ENCODE measurements at regions not wholly inside any gene's neighbourhood (a gene's known extent, or its start where the extent isn't known, plus 50 kb on each side); places are given as distances from the start of the nearest gene placed in this dataset.
A peak's percentile ranks its signal among the peaks of the same experiment; 100 is the strongest.

DNA sequence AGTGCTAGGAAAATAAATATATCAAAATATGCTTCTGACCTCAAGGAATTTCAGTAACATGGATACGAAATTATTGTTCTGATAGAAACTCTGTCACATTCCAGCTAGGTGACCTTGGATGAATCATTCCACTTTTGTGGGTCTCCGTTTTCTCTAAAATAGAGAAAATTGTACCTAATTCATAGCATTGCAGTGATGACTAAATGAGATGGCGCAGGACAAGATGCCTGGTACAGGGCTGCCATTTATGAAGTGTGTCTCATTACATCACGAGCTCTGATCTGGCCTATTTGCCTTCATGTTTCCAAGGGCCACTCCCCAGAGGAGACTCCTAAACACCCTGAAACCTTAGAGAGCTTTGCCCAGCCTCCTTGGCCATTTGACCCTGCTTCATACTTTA, 480.0 kb upstream of the USP24 start:
- no peak for DNase-seq

DNA sequence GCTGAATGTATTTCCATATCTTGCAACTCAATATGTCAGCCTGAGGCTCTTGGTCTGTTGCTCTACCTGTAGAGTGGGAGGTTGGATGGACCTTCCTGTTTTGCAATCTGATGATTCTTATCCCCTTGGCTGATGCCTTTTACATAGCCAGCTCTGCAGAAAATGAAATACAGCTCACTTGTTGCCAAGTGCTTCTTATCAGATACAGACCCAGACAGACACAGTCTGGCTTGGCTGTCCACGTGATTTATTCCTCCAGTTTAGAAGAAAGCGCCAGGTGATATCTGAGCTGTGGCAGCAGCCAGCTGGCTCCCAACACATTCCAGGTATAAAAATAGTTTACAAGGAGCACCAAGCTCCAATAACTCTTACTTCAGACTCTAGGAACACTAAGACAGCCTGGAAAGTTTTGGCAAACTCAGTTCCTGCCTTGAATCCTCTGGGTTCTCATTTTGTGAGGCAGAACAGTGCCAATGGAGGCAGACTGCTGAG, 479.2 kb upstream of the USP24 start:
- peak; percentile 96 for DNase-seq

DNA sequence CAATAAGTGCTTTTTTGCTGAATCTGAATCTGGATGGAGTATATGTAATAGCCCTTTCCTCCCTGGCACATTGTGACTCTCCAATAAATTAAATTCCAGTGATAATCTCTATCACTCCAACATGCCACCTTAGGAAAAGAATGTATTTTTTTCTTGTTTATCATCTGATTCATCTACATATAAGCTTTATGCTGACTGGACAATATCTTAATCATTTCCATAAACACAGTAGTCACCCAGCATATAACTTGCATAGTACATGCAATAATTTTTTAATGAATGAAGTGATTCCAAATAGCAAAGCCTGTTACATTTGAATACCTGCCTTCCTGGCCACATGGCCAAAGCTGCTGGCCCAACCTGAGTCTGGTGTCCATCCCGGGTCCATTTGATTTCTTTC, 477.6 kb upstream of the USP24 start:
- no peak for DNase-seq

DNA sequence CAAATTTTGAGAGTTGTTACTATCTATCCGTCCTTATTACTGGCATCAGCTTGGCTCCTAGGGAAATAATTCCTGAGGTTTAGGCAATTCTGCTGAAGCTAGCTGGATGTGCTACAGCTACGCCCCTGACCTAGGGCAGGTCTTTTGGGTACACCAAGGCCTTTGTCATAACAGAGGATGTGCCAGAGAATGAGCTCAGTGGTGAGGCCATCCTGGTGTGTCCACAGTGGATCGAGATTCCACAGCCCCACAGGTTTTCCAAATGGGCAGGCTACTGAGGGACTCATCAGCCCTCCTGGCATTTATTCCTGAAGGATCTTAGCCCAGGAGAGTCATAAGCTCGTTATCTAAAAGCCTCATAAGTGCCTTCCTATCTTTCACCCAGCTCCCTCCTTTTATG, 475.2 kb upstream of the USP24 start:
- no peak for DNase-seq

DNA sequence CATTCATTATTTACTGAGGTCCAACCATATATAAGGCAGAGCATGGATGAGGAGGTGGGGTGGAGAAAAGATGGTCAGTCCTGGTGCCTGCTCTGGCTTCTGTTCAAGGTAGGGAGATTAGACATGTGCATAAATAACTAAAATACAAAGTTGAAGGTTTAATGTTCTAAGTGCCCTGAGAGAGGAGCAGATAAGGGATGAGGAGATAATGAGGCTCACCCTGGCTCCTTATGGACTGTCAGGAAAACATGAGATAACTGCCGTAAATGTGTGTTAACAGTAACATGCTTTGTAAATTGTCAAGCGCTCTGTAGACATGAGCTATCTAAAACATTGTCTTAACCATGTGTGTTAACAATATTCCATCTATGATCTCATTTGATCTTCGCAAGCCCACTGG, 474.6 kb upstream of the USP24 start:
- DNase-seq = no peak

DNA sequence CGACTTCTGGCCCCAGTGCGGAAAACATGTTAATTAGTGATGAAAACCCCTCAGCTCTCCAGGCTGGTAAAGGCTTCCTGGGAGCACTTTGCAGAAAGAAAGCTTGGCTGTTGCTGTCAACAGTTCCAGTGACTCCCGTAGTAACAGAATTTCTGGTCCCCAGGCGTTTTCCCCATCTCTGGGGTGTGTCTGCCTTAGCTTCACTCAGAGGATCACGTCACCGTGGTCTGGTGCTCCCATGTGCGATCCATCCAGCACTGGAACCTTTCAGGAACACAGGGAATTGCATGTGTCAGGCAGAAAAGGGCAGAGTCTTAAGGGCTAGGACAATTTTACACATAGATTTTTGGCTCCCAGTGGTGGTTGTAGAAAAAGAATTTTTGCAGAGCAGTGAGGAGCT, 470.4 kb upstream of the USP24 start:
- DNase-seq = no peak

DNA sequence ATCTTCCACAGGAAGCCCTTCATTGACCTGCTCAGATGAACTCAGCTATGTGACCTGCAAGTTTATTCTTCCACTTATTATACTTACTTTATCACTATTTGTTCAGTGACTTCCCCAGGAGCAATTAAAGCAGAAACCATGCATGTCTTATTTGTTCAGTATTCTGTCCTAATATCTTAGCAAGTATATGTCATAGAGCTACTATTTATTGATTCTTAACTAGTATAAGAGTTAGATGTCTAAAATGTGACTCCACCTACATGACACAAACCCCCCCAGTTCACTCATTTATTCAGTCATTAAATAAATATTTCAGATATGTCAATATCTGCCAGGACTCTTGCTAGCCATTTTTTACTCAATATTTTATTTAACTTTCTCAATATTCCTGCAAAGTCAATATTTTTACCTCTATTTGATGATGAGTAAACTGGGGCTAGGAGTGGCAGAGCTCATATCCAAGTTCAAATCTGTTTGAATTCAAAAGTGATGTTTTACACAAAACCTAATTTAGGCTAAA, 469.0 kb upstream of the USP24 start:
- DNase-seq = no peak

DNA sequence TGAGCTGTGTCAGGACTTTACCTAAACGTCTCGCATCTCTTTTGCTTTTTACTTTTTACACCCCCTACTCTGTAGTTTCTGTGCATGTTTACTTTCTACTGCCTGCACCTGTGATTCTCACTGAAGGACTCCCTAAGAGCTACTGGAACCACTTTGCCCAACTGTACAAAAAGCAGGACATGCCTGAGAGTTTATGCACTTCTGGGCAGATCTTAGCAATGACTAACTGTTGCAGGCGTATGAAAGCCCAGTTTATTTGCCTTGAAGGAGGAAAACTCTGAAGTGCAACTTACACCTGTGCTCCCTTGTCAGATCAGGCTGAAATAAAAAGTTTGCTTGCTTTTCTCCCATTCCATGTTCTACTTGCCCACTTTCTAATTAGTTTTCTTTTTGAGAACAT, 467.0 kb upstream of the USP24 start:
- DNase-seq = no peak

DNA sequence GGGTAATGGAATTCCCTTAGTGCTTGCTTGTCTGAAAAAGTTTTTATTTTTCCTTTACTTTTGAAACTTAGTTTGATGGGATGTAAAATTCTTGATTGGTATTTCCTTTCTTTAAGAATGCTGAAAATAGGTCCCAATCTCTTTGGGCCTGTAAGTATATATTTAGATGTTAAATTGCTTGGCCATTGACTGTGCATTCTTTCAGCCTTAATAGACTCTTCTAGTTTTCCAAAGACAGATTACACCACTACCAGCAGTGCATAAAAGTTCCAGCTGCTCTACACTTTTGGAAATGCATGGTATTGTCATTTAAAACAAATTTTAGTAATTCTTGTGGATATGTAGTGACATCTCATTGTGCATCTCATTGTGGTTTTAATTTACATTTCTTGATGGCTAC, 464.8 kb upstream of the USP24 start:
- DNase-seq = no peak

DNA sequence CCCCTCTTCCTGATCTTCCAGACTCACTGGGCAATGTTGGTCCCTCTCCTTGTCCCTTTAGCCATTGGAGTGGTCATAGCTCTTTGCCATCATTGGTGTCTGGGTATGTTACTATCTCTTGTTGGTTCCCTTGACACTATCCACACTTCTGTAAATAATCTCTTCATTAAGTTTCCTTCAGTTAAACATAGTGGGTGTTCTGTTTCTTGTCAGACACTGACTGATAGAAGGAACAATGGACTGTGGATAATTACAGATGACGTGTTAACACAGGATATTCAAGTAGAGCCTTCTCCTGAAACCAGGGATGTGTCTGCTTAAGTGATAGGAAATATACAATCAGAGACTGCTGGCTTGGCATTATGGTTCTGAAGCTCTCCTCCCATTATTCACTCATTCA, 458.3 kb upstream of the USP24 start:
- no peak for DNase-seq

DNA sequence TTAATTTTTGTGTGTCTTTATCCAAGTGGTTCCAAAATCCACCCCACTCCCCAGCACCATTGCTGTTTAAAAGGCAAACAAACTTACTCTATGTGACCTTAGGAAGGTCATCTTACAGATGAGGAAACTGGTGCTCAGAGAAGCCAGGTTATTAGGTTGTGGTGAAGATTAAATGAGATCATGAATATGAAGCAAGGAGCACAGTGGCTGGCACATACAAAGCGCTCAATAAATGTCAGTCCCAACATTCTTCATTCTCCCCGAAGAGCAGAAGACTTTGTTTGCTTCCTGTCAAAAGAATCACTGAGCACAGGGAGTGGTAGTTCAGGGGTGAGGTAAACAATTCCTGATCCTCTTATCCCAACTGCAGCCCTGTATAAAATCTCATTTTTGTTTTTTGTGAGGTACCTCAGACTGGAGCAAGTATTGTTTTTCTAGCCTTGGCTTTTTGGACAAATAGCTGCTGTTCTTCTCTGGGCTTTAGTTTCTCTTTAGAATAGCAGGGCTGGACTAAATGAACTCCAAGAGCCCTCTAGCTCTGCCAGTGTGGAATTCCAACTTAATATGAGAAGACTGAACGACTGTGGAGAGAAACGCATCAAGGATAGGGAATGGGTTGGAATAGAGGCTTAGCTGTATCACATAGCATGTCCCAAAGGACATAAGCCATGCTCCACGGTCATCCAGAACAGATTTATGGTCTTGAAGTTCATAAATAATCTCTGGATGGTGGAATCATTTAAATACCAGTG, 455.3 kb upstream of the USP24 start:
- no peak for DNase-seq

DNA sequence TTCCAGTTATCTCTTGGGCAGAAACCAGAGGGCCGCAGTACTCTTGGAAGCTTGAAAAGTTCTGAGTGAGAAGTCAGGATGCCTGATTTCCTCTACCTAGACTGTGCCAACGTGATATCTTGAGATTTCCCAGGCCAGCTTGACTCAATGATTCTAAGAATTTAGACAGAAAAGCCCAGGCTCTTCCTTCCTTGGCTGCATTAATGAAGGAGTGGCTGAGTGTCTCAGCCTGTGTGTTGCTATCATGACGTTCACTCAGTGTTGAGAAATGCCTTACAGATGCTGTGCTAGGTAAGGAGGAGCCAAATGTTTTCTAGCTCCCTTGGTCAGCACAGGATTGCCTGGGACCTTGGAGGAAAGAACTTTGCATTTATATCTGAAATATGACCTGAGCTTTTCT, 454.1 kb upstream of the USP24 start:
- DNase-seq = peak; percentile 56

DNA sequence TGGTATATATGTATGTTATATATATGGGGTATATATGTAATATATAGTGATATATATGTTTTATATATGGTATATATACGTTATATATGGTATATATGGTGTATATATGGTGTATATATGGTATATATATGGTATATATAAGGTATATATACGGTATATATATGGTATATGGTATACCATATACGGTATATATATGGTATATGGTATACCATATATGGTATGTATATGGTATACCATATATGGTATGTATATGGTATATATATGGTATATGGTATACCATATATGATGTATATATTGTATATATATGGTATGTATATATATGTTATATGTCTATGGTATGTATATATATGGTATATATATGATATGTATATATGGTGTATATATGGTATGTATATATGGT, 447.7 kb upstream of the USP24 start:
- no peak for DNase-seq

DNA sequence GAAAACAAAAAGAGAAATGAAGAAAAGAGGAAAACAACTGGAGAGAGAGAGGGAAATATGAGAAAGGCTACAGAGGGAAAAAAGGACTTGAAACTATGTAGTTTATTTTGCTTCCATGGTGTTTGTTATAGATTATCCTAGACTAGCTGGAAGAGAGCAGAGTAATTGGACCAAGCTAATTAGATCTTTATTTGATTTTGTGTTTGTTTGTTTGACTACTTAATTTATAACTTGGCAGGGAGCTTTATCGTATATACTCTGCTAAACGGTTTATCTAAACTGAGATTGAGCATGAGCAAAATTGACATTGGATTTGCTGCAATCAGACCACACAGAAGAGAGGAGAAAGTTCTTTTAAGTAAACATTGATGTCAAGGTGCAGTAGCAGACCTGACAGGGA, 443.8 kb upstream of the USP24 start:
- no peak for DNase-seq

DNA sequence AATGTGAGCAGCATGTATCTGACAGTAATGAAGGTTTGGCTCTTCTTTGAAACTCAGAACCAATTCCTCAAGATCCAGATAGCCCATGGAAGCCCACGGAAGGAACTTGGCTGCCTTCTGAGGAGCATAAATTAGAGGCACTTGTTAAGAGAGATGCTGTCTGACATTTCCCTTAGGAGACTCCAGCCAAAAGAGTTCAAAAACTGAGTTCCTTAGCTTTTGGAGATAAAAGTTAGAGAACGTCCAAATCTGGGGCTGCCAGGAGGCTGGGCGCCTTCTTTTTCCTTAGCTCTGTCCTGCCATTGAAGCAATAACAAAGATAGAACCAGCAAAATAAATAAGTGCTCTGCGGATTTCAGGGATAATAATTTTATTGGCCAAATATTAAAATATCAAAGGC, 439.6 kb upstream of the USP24 start:
- no peak for DNase-seq

DNA sequence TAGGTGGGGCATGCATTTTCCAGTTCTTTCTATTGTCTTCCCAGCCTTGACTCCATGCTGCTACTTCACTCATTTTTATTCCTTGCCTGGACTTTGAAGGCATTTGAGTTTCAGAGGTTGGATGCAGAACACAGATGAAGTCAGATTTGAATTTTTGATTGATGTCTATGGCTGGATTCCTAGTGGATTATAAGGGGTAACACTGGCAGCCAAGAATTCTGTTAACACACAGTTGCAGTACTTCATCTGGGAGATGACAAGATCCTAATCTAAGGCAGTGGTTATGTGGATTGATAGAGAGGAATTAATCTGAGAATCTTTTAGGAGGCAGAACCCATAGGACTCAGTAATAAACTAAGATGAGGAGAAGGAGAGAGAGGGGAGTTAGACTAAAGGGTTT, 439.0 kb upstream of the USP24 start:
- no peak for DNase-seq

DNA sequence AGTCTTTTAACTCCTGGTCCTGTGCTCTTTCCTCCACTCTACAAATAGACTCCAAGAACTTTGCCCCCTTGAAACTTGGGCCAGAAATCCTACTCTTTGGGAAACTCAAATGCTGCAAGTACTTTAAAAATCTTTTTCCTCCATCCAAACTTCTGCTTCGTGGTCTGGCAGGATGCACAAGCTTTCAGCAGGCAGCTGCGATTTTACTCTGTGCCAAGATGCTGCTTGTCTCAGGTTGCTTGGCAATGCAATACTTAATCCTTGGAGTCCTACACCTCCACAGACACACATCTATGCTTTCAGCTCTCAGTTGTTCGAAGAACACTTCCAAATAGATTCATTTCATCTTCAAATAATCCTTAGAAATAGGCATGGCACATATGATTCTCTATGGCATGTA, 435.3 kb upstream of the USP24 start:
- DNase-seq = no peak

DNA sequence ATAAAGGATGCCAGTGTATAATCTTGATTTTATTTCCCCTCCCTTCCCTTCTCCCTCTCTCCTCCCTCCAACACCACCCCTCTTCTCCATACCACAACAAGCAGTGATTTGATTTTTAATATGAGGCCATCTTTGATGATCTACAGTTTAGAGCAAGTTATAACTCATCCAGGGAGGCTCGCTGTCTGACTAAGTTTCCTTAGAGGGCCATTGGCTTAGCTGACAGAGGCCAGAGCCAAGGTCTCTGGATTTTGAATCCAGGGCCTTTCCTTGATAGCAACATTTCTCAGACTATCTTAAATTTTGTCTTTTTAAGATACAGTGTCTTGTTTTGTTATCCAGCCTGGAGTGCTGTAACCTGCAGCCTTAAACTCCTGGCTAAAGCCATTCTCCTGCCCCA, 431.0 kb upstream of the USP24 start:
- DNase-seq = no peak

DNA sequence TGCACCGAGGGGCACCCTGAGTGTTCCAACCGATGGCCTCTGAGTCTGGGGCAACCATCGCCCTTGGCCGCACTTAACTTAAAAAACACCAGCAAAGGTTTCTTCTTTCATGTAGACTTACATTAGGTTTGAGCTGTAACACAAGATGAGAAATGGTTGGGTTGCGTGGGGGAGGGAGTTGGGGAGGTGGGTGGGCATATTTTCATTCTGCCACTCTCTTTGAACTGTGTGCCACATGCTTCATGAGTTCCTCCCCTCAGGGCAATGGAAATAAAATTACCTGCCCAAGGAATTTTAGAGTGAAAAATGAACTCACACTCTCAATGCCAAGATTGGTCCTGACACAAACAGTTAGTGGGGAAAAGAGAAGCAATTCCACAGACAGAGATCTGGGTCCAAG, 430.1 kb upstream of the USP24 start:
- DNase-seq = no peak

DNA sequence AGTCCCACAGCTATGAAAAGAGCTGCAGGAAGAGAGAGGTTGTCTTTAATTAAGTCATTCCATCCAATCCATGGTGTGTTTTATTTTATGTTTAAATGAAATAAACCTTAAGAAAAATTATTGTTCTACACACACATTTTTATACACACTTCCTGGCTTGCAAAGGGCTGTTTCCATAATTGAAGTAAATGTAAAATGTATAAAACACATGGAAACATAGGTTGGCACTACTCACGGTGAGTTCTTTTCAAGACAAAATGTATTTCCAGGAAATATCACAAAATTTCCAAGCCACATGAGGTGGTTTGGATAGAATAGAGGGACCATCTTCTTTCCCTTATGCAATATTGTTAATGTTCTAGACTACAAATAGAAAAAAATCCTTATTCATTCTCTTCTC, 426.8 kb upstream of the USP24 start:
- DNase-seq = no peak

DNA sequence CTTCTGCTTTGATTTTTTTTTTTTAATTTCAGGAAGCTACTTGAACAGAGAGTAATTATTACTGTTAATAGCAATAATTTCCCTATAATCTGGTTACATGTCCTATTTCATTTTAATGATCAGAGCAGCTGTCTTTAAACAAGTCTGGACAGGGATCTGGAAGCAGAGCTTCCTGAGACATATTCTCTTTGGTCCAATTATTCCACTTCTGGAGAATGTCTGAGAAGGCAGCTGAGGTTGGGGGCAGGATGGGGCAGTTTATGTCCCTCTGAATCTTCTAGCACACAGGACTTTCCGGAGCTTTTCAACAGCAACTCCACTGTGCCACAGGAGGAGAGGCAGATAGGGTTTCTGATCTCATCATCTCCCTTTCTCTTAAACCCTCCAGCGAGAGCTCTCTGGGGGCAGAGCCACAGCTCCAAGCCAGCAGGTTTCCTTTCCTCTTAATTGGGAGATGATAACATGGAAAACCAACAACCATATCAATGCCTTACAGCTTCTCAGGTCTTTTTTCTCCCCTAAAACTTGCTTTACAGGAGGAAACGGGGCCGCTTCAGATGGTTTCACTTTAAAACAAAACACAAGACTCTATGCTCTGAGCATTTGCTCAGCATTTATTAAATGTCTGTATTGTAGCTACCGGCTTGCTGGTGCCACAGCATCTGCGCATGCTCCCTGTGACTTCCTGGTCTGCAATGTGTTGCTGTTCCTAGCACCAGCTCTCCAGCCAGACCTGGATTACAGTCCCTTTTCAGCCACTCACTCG, 425.7 kb upstream of the USP24 start:
- DNase-seq = no peak

DNA sequence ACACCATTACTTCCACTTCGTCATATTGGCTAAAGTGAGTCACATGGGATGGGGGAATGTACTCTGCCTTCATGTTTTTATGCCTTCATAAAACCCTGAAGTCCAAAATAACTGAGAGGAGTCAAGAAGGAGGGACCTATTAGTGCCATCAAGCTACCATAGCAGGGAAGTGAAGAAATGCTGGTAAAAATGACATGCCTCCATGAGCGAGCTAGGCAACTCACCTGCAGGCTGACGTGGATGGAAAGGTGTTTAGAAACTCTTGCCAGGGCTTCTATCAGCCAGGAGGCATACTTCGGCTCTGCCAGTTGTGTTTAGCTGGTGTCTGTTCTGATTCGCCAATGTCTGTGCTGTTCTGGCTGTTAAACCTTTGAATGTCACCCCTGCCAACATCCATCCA, 424.4 kb upstream of the USP24 start:
- no peak for DNase-seq

DNA sequence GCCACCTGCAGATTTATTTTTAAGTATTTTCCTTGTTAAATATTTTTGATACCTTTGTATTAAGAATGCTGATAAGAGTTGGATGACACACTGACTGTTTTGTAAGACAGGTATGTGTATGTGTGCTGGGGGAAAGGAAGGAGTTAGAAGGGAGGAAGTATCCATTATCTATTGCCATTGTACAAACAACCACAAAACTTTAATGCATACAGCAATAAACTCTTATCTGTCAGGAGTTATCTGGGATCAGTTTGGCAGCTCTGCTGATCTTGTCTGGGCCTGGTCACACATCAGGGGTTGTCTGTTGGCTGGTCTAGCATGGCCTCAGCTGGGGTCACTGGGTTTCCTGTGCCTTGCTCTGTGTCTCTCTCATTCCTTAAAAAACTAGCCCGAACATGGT, 423.9 kb upstream of the USP24 start:
- no peak for DNase-seq

DNA sequence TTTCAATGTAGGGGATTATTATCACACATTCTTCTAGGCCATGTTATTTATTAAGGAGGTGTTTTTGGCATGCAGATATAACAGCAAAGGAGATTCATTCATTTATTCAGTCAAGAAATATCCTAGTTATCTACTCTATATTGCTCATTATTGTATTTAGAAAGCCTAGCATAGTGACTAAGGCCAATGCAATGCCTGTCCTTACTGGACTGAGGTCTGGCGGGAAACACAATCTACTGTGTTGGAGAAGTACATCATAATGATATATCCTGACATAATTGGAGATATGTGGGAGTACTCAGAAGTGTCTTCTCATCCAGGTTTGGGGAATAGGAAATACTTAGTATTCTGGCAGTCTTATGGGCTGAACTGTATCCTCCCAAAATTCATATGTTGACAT, 421.5 kb upstream of the USP24 start:
- DNase-seq = no peak

DNA sequence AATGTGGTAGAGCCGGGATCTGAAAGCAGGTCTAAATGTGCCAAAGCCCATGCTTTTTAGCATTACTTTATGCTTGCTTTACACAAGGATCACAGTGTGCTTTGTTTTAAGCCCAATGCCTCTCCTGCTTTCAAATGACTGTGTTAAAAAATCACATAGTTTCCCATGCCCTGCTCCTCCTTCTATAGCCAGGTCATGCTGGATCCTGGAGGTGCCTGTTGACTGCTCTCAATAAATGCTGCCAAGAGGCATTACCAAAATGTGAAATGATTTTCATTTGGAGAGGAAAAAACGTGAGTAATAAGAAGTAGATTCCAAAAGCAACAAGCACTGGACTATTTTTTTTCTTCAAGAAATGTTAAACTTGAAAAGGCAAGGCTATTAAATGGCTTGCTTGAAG, 420.7 kb upstream of the USP24 start:
- no peak for DNase-seq
